CD14-positive monocyte (primary cell): ENCODE measurements at regions not wholly inside any gene's neighbourhood (a gene's known extent, or its start where the extent isn't known, plus 50 kb on each side); places are given as distances from the start of the nearest gene placed in this dataset.

Experiments used
- DNase-seq, 3 donors: peaks; one replicate each; pipeline ENCODE4 v3.0.0-alpha.2; 2011 to 2022
- H2AFZ ChIP-seq: 2 replicates; pipeline ENCODE4 v1.6.0; 2012; ENCODE audit warnings: mild to moderate bottlenecking, low read depth, low read length, inconsistent platforms; ENCODE audit not compliant: insufficient read depth, poor library complexity, severe bottlenecking
- H3K27ac ChIP-seq, 2 donors: 1 replicate in 1 of 2; 2 replicates in 1 of 2; pipeline ENCODE4 v1.5.1; 2012 to 2013; ENCODE audit warnings: low read length in 2 of 2, control low read depth in 1 of 2, inconsistent platforms in 1 of 2, low read depth in 1 of 2, mild to moderate bottlenecking in 1 of 2
- H3K27me3 ChIP-seq, 2 donors: one replicate each; pipeline versions ENCODE4 v1.6.0 to v1.6.1; 2011 to 2013; ENCODE audit warnings: low read length in 2 of 2; ENCODE audit not compliant: control insufficient read depth in 2 of 2, insufficient read depth in 2 of 2
- H3K36me3 ChIP-seq, 2 donors: replicated peaks in 1 of 2; 1 replicate in 1 of 2; 2 replicates in 1 of 2; pipeline versions ENCODE4 v1.5.1 to v1.6.1; 2012 to 2013; ENCODE audit warnings: low read length in 2 of 2, control low read depth in 1 of 2, inconsistent platforms in 1 of 2, mild to moderate bottlenecking in 1 of 2; ENCODE audit not compliant: insufficient read depth in 2 of 2, control insufficient read depth in 1 of 2
- H3K4me1 ChIP-seq, 2 donors: 1 replicate in 1 of 2; 2 replicates in 1 of 2; pipeline versions ENCODE4 v1.5.1 to v1.6.1; 2012 to 2013; ENCODE audit warnings: low read length in 2 of 2, control low read depth in 1 of 2, inconsistent platforms in 1 of 2, mild to moderate bottlenecking in 1 of 2, moderate library complexity in 1 of 2; ENCODE audit not compliant: insufficient read depth in 2 of 2, control insufficient read depth in 1 of 2
- H3K4me2 ChIP-seq: replicated peaks from 2 replicates; pipeline ENCODE3; 2012; ENCODE audit warnings: low read length, moderate library complexity, mild to moderate bottlenecking; ENCODE audit not compliant: poor library complexity, severe bottlenecking; ENCODE audit errors: extremely low read depth
- H3K4me3 ChIP-seq, 3 experiments: fragments of 200-600 bp in 1 of 3; sonication (generic) in 1 of 3; replicated peaks in 1 of 3; 1 replicate in 2 of 3; 2 replicates in 1 of 3; pipeline ENCODE4 v1.5.1; 2011 to 2013; ENCODE audit warnings: low read length in 3 of 3, mild to moderate bottlenecking in 3 of 3, control low read depth in 2 of 3, low read depth in 2 of 3, inconsistent platforms in 1 of 3, moderate library complexity in 1 of 3
- H3K79me2 ChIP-seq: 2 replicates; pipeline ENCODE4 v1.6.0; 2012; ENCODE audit warnings: mild to moderate bottlenecking, control low read depth, inconsistent platforms, low read length, moderate library complexity; ENCODE audit not compliant: insufficient read depth
- H3K9ac ChIP-seq: 2 replicates; pipeline ENCODE4 v1.6.0; 2017; ENCODE audit warnings: low read length, mild to moderate bottlenecking; ENCODE audit not compliant: insufficient read depth, poor library complexity, severe bottlenecking
- H3K9me3 ChIP-seq, 2 donors: replicated peaks in 1 of 2; 1 replicate in 1 of 2; 2 replicates in 1 of 2; pipeline versions ENCODE4 v1.5.1 to v1.6.1; 2012 to 2013; ENCODE audit warnings: low read length in 2 of 2, control low read depth in 1 of 2; ENCODE audit not compliant: control insufficient read depth in 1 of 2, insufficient read depth in 1 of 2
- H4K20me1 ChIP-seq: 2 replicates; pipeline ENCODE4 v1.6.0; 2012; ENCODE audit warnings: mild to moderate bottlenecking, low read length, control low read depth, moderate library complexity; ENCODE audit not compliant: insufficient read depth
- H3K27ac Mint-ChIP-seq, 7 donors: one replicate each; pipeline ENCODE4 v1.8.0; 2020; ENCODE audit warnings: mild to moderate bottlenecking in 7 of 7, mixed read lengths in 7 of 7, moderate library complexity in 6 of 7, inconsistent platforms in 2 of 7
- H3K27me3 Mint-ChIP-seq, 3 donors: one replicate each; pipeline ENCODE4 v1.8.0; 2021 to 2022; ENCODE audit warnings: low read depth in 3 of 3, mild to moderate bottlenecking in 3 of 3, mixed read lengths in 3 of 3, moderate library complexity in 3 of 3, inconsistent platforms in 1 of 3
- H3K36me3 Mint-ChIP-seq, 2 donors: one replicate each; pipeline ENCODE4 v1.8.0; 2020; ENCODE audit warnings: mixed read lengths in 2 of 2, inconsistent platforms in 1 of 2, mild to moderate bottlenecking in 1 of 2
- H3K4me1 Mint-ChIP-seq: one replicate; pipeline ENCODE4 v1.8.0; 2020; ENCODE audit warnings: mild to moderate bottlenecking, mixed read lengths
- H3K4me3 Mint-ChIP-seq, 2 donors: one replicate each; pipeline ENCODE4 v1.8.0; 2020; ENCODE audit warnings: mild to moderate bottlenecking in 2 of 2, mixed read lengths in 2 of 2, moderate library complexity in 1 of 2
- H3K9me3 Mint-ChIP-seq, 7 donors: one replicate each; pipeline ENCODE4 v1.8.0; 2020 to 2022; ENCODE audit warnings: mixed read lengths in 7 of 7, mild to moderate bottlenecking in 6 of 7, moderate library complexity in 6 of 7, inconsistent platforms in 2 of 7
- CTCF ChIP-seq: fragments of 200-600 bp; IDR thresholded peaks from one replicate; pipeline ENCODE4 v1.8.0; 2022; ENCODE audit warnings: antibody characterized with exemption, mild to moderate bottlenecking
- WGBS: methylation state at CpG from one replicate; pipeline ENCODE4 v1.1.5; 2013; ENCODE audit warnings: missing lambda C conversion rate; ENCODE audit not compliant: insufficient coverage; 5-methylcytosine and 5-hydroxymethylcytosine counted together
- intact Hi-C, 2 donors: fragments of 100-400 bp; cut with micrococcal nuclease; formaldehyde crosslinking; loops; one replicate each; pipeline versions ENCODE4 v1.15.0 to v1.15.1; 2023

- H4K20me1 ChIP-seq: no peaks in the 10 kb centered on the region
- H3K36me3 ChIP-seq: no peaks in the 10 kb centered on the region
- H3K9me3 ChIP-seq: peaks cover 3 to 13% of the 10 kb centered on the region in 2 donors
- H3K4me2 ChIP-seq: no peak overlapping the region
- H3K4me1 ChIP-seq: no peaks in the 10 kb centered on the region
- no peaks in the 10 kb centered on the region for H3K4me1 Mint-ChIP-seq
- peaks cover 0 to 2% (median 0%) of the 10 kb centered on the region in 3 donors for H3K27me3 Mint-ChIP-seq
- H3K36me3 Mint-ChIP-seq: no peaks in the 10 kb centered on the region
- DNase-seq: no peak
- H3K27me3 ChIP-seq: no peaks in the 10 kb centered on the region
- no peak overlapping the region for H3K27ac Mint-ChIP-seq
- peaks cover 0 to 14% (median 3%) of the 10 kb centered on the region in 7 donors for H3K9me3 Mint-ChIP-seq
- H3K4me3 ChIP-seq: no peak overlapping the region
- H3K79me2 ChIP-seq: no peaks in the 10 kb centered on the region
- no peak overlapping the region for H3K9ac ChIP-seq
- H2AFZ ChIP-seq: no peak overlapping the region
- H3K27ac ChIP-seq: no peak overlapping the region
- no peak overlapping the region for H3K4me3 Mint-ChIP-seq
- intact Hi-C loops: no loop called here
- TF ChIP-seq CTCF: no peak
These were observed 1744.4 kb upstream of the ADGRL3 start for GRCh38 chr4:59455751-59456150.

- Mint-ChIP-seq H3K27ac (no peak overlapping the region), H3K9me3 (peaks cover 0 to 12% (median 3%) of the 10 kb centered on the region in 7 donors), H3K36me3 (no peaks in the 10 kb centered on the region), H3K4me3 (no peak overlapping the region), H3K27me3 (peaks cover 0 to 2% (median 0%) of the 10 kb centered on the region in 3 donors), H3K4me1 (no peaks in the 10 kb centered on the region)
- Histone ChIP-seq H3K4me2 (no peak overlapping the region), H4K20me1 (no peaks in the 10 kb centered on the region), H3K27me3 (no peaks in the 10 kb centered on the region), H3K27ac (no peak overlapping the region), H3K9ac (no peak overlapping the region), H3K9me3 (peaks cover 3 to 13% of the 10 kb centered on the region in 2 donors), H3K4me1 (no peaks in the 10 kb centered on the region), H3K4me3 (no peak overlapping the region), H2AFZ (no peak overlapping the region), H3K36me3 (no peaks in the 10 kb centered on the region), H3K79me2 (no peaks in the 10 kb centered on the region)
- 100% methylated on average over 1 of the region's 4 CpGs for WGBS
- TF ChIP-seq CTCF: no peak
- intact Hi-C loops: no loop called here
- DNase-seq: no peak
These were observed 1742.5 kb upstream of the ADGRL3 start for GRCh38 chr4:59457576-59457975.
